Keratinocyte (primary cell): ENCODE measurements at regions not wholly inside any gene's neighbourhood (a gene's known extent, or its start where the extent isn't known, plus 50 kb on each side); places are given as distances from the start of the nearest gene placed in this dataset.

ENCODE experiments used
- EZH2 ChIP-seq: IDR thresholded peaks from one replicate; pipeline ENCODE4 v1.6.1; 2012; ENCODE audit warnings: inconsistent platforms, mild to moderate bottlenecking, low read length, moderate library complexity
- TF ChIP-seq, protein P1 (sequence below), 3 experiments: IDR thresholded peaks in 1 of 3; conservative IDR thresholded peaks in 1 of 3; optimal IDR thresholded peaks in 1 of 3; 2 replicates in 2 of 3; 3 replicates in 1 of 3; pipeline versions ENCODE3 to v1.5.1; 2011; ENCODE audit warnings: low read length in 3 of 3, mild to moderate bottlenecking in 3 of 3, moderate library complexity in 2 of 3, control low read depth in 1 of 3, inconsistent platforms in 1 of 3; ENCODE audit not compliant: insufficient read depth in 2 of 3; ENCODE audit errors: extremely low read depth in 1 of 3

DNA sequence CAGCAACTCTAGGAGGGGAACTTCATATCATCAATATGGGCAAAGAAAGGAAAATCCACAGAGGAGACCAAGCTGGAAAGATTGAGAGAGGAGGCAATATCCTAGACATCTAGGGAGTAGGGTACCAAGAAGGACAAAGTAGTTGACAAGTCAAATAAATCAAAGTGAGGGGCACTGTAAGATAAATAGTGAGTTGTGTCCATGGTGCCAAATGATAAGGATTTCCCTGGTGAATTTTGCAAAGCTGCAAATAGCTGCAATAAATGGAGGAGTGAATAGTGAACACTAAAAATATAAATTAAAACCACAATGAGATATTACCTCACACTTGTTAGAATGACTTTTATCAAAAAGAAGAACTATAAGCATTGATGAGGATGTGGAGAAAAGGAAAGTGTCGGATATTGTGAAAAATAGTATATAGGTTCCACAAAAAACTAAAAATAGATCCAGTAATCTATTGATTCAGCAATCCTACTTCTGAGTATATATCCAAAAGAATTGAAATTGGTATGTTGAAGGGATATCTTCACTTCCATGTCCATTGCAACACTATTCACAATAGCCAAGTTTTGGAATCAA lies 258.2 kb upstream of the FN1 start:
- TF ChIP-seq, protein P1, sequence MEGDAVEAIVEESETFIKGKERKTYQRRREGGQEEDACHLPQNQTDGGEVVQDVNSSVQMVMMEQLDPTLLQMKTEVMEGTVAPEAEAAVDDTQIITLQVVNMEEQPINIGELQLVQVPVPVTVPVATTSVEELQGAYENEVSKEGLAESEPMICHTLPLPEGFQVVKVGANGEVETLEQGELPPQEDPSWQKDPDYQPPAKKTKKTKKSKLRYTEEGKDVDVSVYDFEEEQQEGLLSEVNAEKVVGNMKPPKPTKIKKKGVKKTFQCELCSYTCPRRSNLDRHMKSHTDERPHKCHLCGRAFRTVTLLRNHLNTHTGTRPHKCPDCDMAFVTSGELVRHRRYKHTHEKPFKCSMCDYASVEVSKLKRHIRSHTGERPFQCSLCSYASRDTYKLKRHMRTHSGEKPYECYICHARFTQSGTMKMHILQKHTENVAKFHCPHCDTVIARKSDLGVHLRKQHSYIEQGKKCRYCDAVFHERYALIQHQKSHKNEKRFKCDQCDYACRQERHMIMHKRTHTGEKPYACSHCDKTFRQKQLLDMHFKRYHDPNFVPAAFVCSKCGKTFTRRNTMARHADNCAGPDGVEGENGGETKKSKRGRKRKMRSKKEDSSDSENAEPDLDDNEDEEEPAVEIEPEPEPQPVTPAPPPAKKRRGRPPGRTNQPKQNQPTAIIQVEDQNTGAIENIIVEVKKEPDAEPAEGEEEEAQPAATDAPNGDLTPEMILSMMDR (optimal IDR thresholded peaks at IDR 0.05 in 1 of 3, IDR thresholded peaks at IDR 0.05 in 1 of 3, conservative IDR thresholded peaks at IDR 0.05 in 1 of 3; ENCODE audit: extremely low read depth in 1 of 3, insufficient read depth in 2 of 3, low read length in 3 of 3), result no peak
- TF ChIP-seq EZH2, result no peak
